ENCODE measurements at regions not wholly inside any gene's neighbourhood (a gene's known extent, or its start where the extent isn't known, plus 50 kb on each side); places are given as distances from the start of the nearest gene placed in this dataset.

DNA sequence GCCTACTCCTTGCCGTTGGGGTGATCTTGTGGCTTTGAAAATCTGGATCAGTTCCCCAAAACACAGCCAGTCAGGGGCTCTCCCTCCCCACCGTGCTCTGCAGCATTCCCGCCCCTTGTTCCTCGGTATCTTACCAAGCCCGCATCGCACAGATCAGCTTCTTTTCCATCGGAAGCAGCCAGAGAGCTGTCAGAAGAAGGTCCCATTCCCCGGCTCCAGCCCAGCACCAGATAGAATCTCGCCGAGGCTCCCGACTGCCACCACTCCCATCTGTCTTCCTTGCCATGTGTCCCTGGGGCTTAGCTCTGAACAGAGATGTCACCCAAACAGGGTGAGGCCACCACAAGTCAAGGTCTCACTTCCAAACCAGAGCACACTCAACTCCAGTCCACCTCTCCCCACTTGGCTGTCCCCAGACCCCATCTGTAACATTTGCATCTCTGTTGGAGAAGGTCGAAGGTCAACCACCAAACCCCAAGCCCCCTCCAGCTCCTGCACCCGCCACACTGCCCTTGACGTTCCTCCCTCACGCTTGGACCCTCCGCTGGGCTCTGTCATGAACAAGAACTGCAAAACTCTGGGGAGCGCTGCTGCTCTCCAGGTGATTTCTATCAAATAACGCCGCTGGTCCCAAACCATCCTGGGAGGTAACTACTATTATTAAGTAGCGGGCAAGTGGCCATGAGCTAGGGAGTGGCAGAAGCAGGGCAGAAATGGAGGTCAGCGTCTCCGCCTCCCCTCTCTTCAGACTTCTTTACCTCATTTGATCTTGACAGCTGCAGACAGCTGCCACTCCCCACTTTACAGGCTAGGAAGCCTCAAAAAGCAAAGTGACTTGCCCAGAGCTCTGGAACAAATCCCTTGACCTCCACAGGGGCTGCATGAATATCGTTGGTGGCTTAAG is 70.0 kb upstream of the TAF1B start:
- TF ChIP-seq, protein P1, sequence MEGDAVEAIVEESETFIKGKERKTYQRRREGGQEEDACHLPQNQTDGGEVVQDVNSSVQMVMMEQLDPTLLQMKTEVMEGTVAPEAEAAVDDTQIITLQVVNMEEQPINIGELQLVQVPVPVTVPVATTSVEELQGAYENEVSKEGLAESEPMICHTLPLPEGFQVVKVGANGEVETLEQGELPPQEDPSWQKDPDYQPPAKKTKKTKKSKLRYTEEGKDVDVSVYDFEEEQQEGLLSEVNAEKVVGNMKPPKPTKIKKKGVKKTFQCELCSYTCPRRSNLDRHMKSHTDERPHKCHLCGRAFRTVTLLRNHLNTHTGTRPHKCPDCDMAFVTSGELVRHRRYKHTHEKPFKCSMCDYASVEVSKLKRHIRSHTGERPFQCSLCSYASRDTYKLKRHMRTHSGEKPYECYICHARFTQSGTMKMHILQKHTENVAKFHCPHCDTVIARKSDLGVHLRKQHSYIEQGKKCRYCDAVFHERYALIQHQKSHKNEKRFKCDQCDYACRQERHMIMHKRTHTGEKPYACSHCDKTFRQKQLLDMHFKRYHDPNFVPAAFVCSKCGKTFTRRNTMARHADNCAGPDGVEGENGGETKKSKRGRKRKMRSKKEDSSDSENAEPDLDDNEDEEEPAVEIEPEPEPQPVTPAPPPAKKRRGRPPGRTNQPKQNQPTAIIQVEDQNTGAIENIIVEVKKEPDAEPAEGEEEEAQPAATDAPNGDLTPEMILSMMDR (IDR thresholded peaks at IDR 0.05; ENCODE audit: low read depth, low read length) = no peak
- no peak overlapping the region for H3K4me3 ChIP-seq (ENCODE audit: low read depth, low read length)

DNA sequence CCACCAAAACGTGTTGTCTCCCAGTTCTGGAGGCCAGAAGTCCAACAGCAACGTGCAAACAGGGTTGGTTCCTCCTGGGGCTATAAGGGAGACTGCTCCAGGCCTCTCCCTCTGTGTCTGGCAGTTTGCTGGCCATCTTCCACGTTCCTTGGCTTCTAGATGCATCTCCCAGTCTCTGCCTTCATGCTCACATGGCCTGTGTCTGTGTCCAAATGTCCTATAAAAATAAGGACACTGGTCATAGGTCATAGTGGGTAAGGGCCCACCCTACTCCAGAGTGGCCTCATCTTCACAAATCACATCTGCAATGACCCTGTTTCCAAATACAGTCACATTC is 69.4 kb upstream of the TAF1B start:
- H3K4me3 ChIP-seq (ENCODE audit: low read depth, low read length) = no peak overlapping the region
- TF ChIP-seq, protein P1 (IDR thresholded peaks at IDR 0.05; ENCODE audit: low read depth, low read length) = no peak

DNA sequence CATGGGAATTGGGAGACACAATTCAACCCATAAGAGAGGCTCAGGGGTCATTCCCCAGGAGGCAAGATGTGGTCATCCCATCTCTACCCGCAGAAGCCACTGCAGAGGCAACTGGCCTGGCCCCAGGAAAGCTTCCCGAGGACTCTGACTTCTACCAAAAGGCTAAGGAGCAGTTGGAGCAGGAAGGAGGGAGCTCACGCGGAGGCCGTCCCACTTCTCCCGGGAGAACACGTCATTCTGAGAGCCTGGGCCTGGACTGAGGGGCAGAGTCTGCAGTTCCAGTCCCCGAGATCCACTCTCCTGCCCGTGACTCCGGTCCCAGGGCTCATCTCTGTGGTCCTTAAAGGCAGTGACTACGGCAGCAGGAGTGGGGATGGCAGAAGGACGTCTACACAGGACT is 69.0 kb upstream of the TAF1B start:
- TF ChIP-seq, protein P1 (IDR thresholded peaks at IDR 0.05; ENCODE audit: low read depth, low read length) = no peak
- H3K4me3 ChIP-seq (ENCODE audit: low read depth, low read length) = no peak overlapping the region

GRCh38 chr2:9775351-9775750 is 67.9 kb upstream of the TAF1B start:
- H3K4me3 ChIP-seq (ENCODE audit: low read depth, low read length) = no peak overlapping the region
- TF ChIP-seq, protein P1 (IDR thresholded peaks at IDR 0.05; ENCODE audit: low read depth, low read length) = no peak

DNA sequence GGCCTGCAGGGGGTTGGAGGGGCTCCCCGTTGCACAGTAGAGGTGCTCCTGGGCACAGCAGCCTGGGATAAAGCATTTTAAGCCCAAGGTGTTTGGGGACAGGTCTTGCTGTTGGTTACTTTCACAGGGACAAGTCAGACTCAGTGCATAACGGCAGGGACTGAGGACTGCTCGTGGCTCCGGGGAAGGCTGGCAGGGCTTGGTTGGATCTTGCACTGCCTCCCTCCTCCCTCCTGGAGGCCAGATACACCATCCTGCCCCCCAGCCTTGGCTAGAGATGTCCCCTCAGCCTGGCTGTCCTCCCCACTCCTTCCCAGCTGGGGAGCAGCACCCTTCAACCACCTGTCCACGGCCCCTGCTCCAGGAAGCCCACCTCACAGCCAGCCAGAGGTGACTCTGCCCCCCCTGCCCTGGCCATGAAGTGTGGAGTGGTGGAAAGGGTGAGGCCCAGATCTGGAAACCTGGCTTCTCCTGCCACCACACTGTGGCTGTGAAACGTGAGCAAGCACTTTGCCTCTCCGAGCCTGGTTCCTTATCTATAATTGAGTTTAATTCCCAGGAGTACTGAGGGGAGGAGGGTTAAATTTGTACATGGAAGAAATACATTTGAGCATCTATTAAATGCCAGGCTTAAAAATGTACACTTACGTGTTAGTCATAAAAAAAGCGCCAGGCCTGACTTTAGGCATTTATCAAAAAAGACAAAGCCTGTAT is 67.1 kb upstream of the TAF1B start:
- TF ChIP-seq, protein P1 (IDR thresholded peaks at IDR 0.05; ENCODE audit: low read depth, low read length) = no peak
- H3K4me3 ChIP-seq (ENCODE audit: low read depth, low read length) = no peak overlapping the region

DNA sequence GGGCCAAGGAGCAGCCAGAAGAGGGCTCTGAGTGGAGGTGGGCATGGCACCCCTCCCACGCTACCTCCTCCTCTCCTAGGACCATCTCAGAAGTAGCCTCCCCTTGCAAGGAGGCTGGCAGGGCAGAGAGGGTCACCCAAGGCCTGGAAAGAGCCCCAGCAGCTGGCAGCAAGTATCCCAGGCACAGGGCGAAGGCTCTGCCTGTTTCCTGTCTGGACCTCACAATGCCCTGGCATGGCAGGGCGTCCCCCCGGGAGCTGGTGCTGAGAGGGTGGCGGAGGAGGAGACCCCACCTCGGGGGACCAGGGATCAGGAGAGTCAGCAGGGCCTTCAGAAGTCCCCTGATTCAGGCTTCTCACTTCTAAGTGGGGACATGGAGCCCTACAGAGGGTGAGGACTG is 66.2 kb upstream of the TAF1B start:
- TF ChIP-seq, protein P1 (IDR thresholded peaks at IDR 0.05; ENCODE audit: low read depth, low read length) = no peak
- H3K4me3 ChIP-seq (ENCODE audit: low read depth, low read length) = no peak overlapping the region

DNA sequence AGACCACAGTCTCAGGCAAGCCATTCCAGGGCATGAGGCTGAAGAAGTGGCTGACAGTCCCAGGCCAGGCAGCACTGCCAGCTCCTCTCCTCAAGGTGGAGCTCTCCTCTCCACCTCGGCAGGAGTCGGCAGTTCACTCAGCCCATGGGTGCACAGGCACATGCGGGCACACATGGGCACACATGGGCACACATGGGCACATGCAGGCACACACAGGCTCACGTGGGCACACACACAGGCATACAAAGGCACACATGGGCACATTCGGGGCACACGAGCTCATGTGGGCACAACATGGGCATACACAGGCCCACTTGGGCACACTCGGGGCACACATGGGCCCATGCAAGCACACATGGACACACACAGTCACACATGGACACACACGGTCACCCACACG is 65.3 kb upstream of the TAF1B start:
- no peak overlapping the region for H3K4me3 ChIP-seq (ENCODE audit: low read depth, low read length)
- TF ChIP-seq, protein P1 (IDR thresholded peaks at IDR 0.05; ENCODE audit: low read depth, low read length) = no peak

All from WI38 (cell line).